Kidney (tissue), 13 donors: ENCODE measurements at regions not wholly inside any gene's neighbourhood (a gene's known extent, or its start where the extent isn't known, plus 50 kb on each side); places are given as distances from the start of the nearest gene placed in this dataset.
"Not testable (repeated sequence)": the region's sequence is repeated elsewhere in the genome, so short reads cannot be mapped to it uniquely, and the experiment has no call there.

Experiments
- DNase-seq, 5 donors: peaks; one replicate each; pipeline ENCODE4 v3.0.0-alpha.2; 2013 to 2020
- FAIRE-seq: peaks from 2 replicates; lab custom pipeline; 2012; peaks lifted over from hg19 to GRCh38; lab: Jason Lieb, UNC
- H3K27ac ChIP-seq, 2 donors: one replicate each; pipeline ENCODE4 v1.7.0; 2013; ENCODE audit warnings: low read depth in 2 of 2, low read length in 2 of 2, inconsistent platforms in 1 of 2
- H3K27me3 ChIP-seq: one replicate; pipeline ENCODE4 v1.7.1; 2013; ENCODE audit warnings: low read length, inconsistent platforms; ENCODE audit not compliant: control insufficient read depth, insufficient read depth
- H3K36me3 ChIP-seq, 3 donors: one replicate each; pipeline versions ENCODE4 v1.7.0 to v1.7.1; 2013; ENCODE audit warnings: low read length in 3 of 3, control low read depth in 1 of 3, inconsistent platforms in 1 of 3; ENCODE audit not compliant: insufficient read depth in 3 of 3, control insufficient read depth in 2 of 3
- H3K4me1 ChIP-seq, 3 donors: one replicate each; pipeline versions ENCODE4 v1.7.0 to v1.7.1; 2013; ENCODE audit warnings: low read length in 3 of 3, inconsistent platforms in 1 of 3, low read depth in 1 of 3; ENCODE audit not compliant: control insufficient read depth in 2 of 3, insufficient read depth in 2 of 3
- H3K4me3 ChIP-seq, 3 donors: one replicate each; pipeline versions ENCODE4 v1.7.0 to v1.8.1; 2013; ENCODE audit warnings: low read length in 3 of 3, control low read depth in 1 of 3, inconsistent platforms in 1 of 3
- H3K9ac ChIP-seq, 3 donors: one replicate each; pipeline versions ENCODE4 v1.7.0 to v1.7.1; 2013; ENCODE audit warnings: low read length in 3 of 3, control low read depth in 1 of 3, inconsistent platforms in 1 of 3
- H3K9me3 ChIP-seq, 3 donors: one replicate each; pipeline versions ENCODE4 v1.7.0 to v1.7.1; 2013; ENCODE audit warnings: low read length in 3 of 3, control low read depth in 1 of 3, inconsistent platforms in 1 of 3; ENCODE audit not compliant: control insufficient read depth in 2 of 3, insufficient read depth in 1 of 3
- CTCF ChIP-seq: IDR thresholded peaks from 3 replicates; pipeline ENCODE4 v1.5.1; 2012; ENCODE audit warnings: mild to moderate bottlenecking, moderate library complexity, borderline replicate concordance; ENCODE audit not compliant: insufficient read depth; ENCODE audit errors: extremely low read depth
- intact Hi-C: fragments of 100-400 bp; cut with DNase I; formaldehyde crosslinking; loops from one replicate; pipeline ENCODE4 v1.11.1; 2022
- donor health status: control.
- donor health status: control.
- donor health status: control.
- donor health status: control.
- donor health status: control.
- donor health status: DM: yes; HTN: yes; CAD: no.
- donor health status: Normal renal cell carcinoma (clear cell type).

GRCh38 chr13:50485979-50486935 is 357.2 kb downstream of the DLEU7 start:
- H3K4me1 ChIP-seq, result no peaks in the 10 kb centered on the region
- H3K9ac ChIP-seq, result no peak overlapping the region
- H3K4me3 ChIP-seq, result no peak overlapping the region
- H3K27ac ChIP-seq, result no peak overlapping the region
- intact Hi-C loops, result no loop called here
- no peaks in the 10 kb centered on the region for H3K36me3 ChIP-seq
- FAIRE-seq (no peak), DNase-seq (no peak)
- H3K27me3 ChIP-seq, result no peaks in the 10 kb centered on the region
- no peak for TF ChIP-seq CTCF
- H3K9me3 ChIP-seq, result no peaks in the 10 kb centered on the region

GRCh38 chr13:50493683-50494082 is 349.8 kb downstream of the DLEU7 start:
- no peak overlapping the region for H3K4me3 ChIP-seq
- H3K36me3 ChIP-seq, result no peaks in the 10 kb centered on the region
- FAIRE-seq, result no peak
- no peaks in the 10 kb centered on the region for H3K4me1 ChIP-seq
- H3K27me3 ChIP-seq, result no peaks in the 10 kb centered on the region
- TF ChIP-seq CTCF, result no peak
- no peak for DNase-seq
- H3K9ac ChIP-seq, result no peak overlapping the region
- intact Hi-C loops, result no loop called here
- H3K9me3 ChIP-seq, result no peaks in the 10 kb centered on the region
- no peak overlapping the region for H3K27ac ChIP-seq

DNA sequence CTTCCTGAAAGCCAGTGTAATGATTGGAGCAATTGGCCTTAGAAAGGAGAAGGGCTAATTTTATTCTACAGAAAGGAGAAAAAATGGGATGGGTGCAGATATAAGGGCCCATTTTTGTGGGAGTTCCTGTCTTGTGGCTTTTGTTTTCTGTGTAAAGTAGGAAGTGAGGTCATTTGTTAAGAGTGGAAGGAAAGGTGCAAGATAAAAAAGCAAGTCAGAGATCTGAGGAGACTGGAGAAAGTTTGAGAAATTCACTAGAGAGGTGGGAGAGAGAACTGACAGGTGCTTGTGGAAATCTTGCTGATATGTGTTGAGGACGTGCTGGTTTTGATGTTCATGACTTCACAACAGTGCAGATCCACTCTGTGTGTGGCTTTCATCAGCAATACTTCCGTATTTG is 349.4 kb downstream of the DLEU7 start:
- H3K27me3 ChIP-seq, result no peaks in the 10 kb centered on the region
- no peaks in the 10 kb centered on the region for H3K36me3 ChIP-seq
- H3K9ac ChIP-seq, result no peak overlapping the region
- intact Hi-C loops, result no loop called here
- no peak overlapping the region for H3K27ac ChIP-seq
- DNase-seq (no peak), FAIRE-seq (no peak)
- no peaks in the 10 kb centered on the region for H3K9me3 ChIP-seq
- no peak overlapping the region for H3K4me3 ChIP-seq
- H3K4me1 ChIP-seq, result no peaks in the 10 kb centered on the region
- TF ChIP-seq CTCF, result no peak

- H3K4me1 ChIP-seq, H3K27me3 ChIP-seq, H3K9me3 ChIP-seq, H3K9ac ChIP-seq, DNase-seq, H3K36me3 ChIP-seq, H3K27ac ChIP-seq, H3K4me3 ChIP-seq, intact Hi-C loops, FAIRE-seq: not testable (repeated sequence)
These were observed 340.3 kb downstream of the DLEU7 start for GRCh38 chr13:50503212-50503611.
